Erythroblast (primary cell): ENCODE measurements at regions not wholly inside any gene's neighbourhood (a gene's known extent, or its start where the extent isn't known, plus 50 kb on each side); places are given as distances from the start of the nearest gene placed in this dataset.

Source experiments
- DNase-seq, 2 experiments: peaks; one replicate each; lab custom pipeline; 2025; lab: John Stamatoyannopoulos, UW
- GATA1 ChIP-seq: IDR thresholded peaks from 2 replicates; pipeline ENCODE4 v1.6.1; 2011; ENCODE audit warnings: low read depth, mild to moderate bottlenecking, control low read depth, low read length, moderate library complexity
- POLR2A ChIP-seq: IDR thresholded peaks from 2 replicates; pipeline ENCODE4 v1.6.1; 2011; ENCODE audit warnings: mild to moderate bottlenecking, low read length

DNA sequence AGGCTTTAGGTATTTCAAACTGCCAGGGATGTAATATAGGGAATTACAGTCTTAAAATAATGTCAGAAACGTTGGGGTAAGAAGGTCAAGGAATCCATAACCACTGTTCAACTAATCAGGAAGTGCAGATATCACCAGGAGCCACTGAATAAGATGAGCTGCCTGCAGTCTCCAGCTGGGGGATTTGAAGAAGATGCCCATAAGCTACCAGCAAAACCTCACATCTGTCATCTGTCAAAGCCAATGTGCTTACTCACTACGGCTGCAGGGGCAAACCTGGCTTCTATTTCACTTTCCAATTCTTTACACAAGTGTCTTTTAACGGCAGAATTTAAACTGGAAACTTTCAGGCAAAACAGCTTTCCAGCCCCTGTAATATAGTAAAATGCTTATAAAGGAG is 1410.1 kb upstream of the ATXN8OS start:
- no peak for DNase-seq
- TF ChIP-seq GATA1 (no peak), POLR2A (no peak)

DNA sequence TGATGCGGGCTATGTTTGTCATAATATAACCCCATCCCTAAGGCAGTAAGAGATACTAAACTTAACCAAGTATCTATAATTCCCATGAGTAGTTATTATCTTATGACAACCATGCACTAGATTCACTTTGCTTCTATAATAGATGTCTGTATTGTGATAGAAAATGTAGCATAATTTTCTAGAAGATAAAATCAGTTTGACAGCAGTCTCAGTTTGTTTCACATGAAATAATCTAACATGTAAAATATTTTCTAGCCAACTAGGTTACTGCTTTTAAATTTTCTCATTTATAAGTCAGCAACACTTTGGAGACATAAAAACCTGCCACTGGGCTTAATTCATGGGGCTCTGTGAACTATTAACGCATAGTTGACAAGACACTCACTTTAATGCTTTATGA is 1410.7 kb upstream of the ATXN8OS start:
- DNase-seq = no peak
- TF ChIP-seq POLR2A = no peak
- no peak for TF ChIP-seq GATA1

DNA sequence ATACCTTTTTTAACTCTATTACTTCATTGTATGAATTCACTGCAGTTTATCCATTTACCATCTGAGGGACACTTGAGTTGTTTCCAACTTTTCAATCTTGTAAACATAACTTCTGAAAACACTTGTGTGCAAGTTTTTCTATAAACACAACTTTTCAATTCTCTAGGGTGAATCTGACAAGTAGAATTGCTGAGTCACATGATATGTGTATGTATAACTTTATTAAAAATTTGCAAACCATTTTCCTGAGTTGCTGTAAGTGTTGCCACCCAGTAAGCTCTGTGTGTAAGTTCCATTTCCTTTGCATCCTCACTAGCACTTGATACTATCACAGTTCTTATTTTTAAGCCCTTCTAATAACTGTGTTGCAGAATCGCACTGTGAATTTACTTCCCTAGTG is 1415.6 kb upstream of the ATXN8OS start:
- TF ChIP-seq GATA1 (no peak), POLR2A (no peak)
- no peak for DNase-seq

DNA sequence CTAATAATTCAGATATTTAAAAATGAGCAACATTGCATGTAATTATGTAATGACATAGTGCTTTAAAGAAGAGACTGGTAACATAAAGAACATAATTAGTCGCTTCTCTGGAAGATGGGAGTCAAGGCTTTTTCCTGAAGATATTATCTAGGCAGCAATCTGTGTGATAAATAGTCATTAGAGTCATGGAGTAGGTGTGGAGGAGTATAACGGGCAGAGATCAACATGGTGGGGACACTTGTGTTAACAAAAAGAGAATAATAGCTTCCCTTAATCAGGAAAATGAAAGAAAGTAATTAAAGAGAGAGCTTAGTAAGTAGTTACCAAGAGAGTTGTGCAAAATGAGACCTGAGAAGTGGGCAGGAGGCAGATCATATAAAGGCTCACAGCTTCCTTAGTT is 1417.1 kb upstream of the ATXN8OS start:
- DNase-seq = no peak
- no peak for TF ChIP-seq GATA1
- no peak for TF ChIP-seq POLR2A

DNA sequence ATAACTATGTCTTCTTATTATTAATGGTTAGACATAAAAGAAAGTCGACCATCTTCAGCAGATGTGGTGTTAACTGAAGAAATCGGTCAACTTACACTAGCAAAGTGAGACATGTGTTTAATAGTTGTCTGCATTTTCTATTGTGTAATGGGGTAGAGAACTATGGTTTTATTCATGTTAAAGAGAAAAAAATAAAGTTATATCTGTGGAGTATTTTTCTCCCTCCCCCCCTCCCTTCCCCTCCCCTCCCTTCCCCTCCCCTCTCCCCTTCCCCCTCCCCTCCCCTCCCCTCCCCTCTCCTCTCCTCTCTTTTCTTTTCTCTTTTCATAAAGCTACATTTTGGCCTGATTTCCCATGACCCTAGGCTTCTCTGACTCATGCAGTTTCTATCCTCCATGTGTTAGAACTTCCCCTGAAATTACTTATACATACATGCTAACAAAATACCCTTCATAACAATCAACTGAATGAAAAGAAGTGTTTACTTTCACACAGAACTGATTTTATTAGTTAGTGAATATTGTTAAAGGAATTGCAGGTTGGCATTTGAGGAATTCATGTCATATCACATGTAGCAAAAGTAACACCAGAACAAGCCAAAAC is 1431.0 kb upstream of the ATXN8OS start:
- no peak for TF ChIP-seq POLR2A
- no peak for TF ChIP-seq GATA1
- no peak for DNase-seq

DNA sequence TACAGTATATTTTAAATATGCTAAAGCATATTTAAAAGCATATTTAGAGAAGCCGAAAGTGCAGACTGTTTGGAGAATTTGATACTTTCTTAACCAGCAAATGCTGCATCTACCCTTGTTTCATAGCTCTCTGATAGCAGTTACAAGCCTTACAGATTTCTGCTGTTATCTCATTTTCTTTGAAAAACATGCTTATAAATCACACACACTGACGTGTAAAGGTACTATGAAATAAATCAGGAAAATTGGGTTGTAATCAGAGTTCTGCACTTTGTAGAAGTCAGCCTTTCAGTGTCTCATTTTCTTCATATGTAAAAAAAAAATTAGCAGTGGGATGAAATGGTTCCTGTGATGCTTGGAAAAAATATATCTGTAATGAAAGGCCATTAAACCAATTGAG is 1432.4 kb upstream of the ATXN8OS start:
- DNase-seq = no peak
- TF ChIP-seq GATA1 (no peak), POLR2A (no peak)

DNA sequence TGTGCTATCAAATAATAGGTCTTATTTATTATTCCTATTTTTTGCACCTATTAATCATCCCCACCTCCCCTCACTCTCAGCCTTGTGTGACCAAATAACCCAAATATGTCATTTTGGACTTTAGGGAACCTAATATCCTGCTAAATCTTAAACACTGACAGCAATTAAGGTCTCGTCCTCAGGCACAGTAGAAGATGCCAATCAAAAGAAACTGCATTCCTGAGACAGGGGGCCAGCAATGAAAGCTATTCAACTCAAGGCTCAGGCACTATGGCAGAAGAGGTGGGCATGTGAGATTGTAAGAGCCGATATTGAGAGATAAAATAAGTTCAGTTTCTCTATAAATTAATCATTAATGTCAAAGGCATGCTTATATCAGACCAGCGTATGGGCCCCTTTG is 1437.7 kb upstream of the PCDH9 start:
- no peak for DNase-seq
- TF ChIP-seq POLR2A (no peak), GATA1 (no peak)

DNA sequence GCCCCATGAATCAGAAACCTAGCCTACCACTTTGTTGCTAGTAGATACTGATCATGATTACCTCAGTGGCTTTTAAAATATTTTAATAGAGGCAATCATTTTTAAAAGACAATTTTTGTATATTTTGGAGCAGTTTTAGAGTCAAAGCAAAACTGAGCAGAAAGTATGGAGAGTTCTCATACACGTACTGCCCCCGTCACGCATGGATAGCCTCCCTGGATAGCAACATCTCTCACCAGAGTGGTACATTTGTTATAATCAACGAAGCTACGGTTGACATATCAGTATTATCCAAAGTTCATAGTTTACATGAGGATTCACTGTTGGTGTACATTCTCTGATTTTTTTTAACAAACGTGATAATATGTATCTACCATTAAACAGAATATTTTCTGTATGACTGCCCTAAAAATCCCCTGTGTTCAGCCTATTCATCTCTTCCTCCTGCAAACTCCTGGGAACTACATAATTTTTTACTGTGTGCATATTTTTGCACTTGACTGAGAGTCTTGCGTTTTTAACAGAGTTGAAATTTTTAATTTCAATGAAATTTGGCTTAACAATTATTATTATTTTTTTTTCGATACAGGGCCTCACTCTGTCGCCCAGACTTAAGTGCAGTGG is 1436.8 kb upstream of the PCDH9 start:
- TF ChIP-seq POLR2A = no peak
- TF ChIP-seq GATA1 = no peak

DNA sequence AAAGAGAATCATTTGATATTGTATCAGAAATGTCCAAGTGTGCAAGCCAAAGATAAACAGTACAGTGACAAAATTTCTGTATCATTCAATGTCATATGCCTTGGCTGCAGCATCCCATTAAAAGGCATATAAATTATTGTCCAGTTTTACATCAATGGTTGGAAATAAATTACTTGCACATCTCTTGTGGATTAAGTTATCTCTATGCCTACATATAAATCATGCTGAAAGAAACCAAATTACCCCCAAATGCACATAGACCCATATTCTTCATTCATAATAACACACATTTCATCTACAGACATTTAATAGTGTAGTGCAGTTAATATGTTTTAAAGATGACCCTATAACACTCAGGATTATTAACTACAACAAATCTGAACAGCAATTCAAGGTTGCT is 1415.7 kb upstream of the PCDH9 start:
- TF ChIP-seq POLR2A (no peak), GATA1 (no peak)
- DNase-seq = no peak

More for the DNA sequence above, 1436.8 kb upstream of the PCDH9 start:
- no peak for DNase-seq

DNA sequence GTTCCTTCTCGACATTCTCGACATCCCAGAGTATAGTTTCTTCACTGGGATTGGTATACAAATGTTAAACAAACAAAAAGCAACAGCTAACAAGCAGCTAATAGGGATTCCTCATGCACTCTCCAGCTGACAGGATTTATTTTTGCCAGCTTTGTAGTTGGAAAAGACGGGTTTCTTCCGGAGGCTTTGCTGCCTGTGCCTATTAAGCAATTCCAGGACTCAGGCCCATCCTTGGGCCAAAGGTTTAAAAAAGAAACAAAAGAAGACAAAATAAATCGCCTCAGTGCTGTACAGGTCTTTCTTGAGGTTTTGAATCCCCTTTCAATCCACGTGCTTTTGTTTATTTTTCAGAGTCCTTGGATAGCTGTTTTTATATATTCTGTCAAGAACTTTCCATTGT is 1414.5 kb upstream of the PCDH9 start:
- no peak for DNase-seq
- no peak for TF ChIP-seq GATA1

DNA sequence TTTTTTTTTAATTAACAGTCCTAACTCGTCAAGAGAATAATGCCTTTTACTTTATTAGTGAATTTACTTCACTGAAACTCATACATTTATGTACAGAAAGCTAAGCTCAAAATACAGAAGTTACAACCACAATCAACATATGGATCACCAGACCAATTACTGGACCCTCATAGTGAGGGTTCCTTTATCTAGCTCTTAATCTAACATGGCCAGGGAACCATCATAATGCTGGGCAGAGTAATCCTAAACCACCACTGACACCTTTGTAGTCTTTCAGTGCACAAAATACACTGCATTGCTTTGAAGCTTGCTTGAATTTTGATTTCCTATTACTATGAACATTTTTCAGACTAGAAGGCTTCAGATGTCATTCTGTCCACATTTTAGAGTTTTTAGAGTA is 1406.6 kb upstream of the PCDH9 start:
- DNase-seq = no peak
- no peak for TF ChIP-seq POLR2A

DNA sequence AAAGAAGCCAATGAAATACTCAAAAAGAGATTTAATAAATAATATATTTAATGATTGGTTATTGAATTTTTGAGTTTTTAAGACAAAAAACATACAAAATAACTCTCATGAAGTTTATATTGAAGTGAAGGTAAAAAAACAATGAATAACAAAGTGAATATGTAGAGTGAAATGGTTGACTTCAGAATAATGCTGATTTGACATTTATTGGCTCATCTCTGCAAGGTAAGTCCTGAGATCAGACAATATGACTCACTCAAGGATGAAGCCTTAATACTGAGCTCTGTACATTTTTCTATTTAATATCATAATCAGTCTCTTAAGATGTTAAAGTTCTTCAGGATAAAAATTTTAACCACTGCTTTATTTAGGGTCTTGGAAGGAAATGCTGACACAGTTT is 1398.9 kb upstream of the PCDH9 start:
- no peak for DNase-seq
- TF ChIP-seq POLR2A (no peak), GATA1 (no peak)

DNA sequence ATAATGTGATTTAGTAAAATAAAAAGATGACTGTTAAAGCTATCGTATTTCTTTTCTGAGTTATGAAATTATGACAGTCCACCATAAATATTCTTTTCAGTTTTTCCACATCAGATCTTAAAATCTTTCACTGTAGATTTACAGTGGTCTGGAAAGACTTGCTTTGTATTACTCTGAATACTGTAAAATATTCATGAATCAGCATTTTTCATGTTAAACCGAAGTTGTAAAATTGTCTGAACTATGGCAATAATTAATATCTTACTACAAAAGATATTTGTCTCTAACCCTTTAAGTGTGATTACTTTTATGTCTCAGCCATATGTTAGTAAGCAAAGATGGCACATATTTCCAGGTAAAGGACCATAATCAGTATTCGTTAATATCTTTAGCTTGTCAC is 1397.2 kb upstream of the PCDH9 start:
- DNase-seq = no peak
- no peak for TF ChIP-seq POLR2A
- no peak for TF ChIP-seq GATA1

DNA sequence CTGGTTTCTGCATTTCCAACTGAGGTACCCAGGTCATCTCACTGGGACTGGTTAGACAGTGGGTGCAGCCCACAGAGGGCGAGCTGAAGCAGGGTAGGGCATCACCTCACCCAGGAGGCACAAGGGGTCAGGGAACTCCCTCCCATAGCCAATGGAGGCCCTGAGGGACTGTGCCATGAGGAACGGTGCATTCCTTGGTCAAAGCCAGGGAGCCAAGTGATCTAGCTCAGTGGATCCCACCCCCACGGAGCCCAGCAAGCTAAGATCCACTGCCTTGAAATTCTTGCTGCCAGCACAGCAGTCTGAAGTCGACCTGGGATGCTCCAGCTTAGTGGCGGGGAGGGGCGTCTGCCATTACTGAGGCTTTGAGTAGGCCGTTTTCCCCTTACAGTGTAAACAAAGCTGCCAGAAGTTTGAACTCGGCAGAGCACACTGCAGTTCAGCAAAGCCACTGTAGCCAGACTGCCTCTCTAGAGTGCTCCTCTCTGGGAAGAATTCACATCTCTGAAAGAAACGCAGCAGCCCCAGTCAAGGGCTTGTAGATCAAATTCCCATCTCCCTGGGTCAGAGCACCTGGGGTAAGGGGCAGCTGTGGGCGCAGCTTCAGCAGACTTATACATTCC is 1386.6 kb upstream of the PCDH9 start:
- DNase-seq = no peak
- TF ChIP-seq GATA1 (no peak), POLR2A (no peak)

DNA sequence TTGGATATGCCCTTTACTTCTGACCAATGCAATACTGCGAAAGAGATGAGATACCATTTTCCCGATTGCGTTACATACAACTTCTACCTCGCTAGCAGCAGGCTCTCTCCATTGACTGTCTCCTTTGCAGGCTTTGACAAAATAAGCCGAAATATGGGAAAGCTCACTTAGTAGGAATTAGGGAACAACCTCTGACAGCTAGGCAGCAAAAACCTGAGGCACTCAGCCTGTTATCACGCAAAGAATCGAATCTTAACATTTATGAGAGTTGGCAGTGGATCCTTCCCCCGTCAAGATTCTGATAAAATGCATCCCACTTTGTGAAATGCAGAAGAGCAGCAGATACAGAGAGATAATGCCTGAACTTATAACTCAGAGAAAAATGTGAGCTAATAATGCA is 1379.5 kb upstream of the PCDH9 start:
- DNase-seq = no peak
- TF ChIP-seq POLR2A (no peak), GATA1 (no peak)

DNA sequence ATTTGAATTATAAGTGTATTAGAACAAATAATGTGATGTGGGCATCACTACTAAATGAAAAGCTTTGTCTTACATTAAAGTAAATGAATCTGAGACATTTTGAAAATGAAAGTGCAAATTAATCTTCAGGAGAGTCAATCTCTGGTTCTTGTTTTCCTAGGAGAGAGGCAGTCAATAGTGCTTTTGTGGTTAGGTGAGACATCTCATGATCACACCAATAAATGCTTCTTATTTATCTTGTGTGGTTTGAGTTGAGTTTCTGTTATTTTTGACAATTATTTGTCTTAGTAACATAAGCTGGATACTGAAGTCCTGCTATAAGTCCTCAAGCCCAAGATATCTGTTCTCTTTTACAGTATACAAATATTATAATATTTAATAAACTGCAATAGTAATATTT is 1378.0 kb upstream of the PCDH9 start:
- no peak for DNase-seq
- TF ChIP-seq GATA1 (no peak), POLR2A (no peak)
